ENCODE measurements at regions not wholly inside any gene's neighbourhood (a gene's known extent, or its start where the extent isn't known, plus 50 kb on each side); places are given as distances from the start of the nearest gene placed in this dataset.

- TF ChIP-seq CTCF (conservative IDR thresholded peaks at IDR 0.05; ENCODE audit: low read depth, low read length): no peak
- no peak for TF ChIP-seq EZH2 (IDR thresholded peaks at IDR 0.05; ENCODE audit: low read length, unreplicated experiment)
- TF ChIP-seq EZH2phosphoT487 (IDR thresholded peaks at IDR 0.05; ENCODE audit: borderline replicate concordance, low read length): no peak
Observed at GRCh38 chr5:111961862-111962261, 204.9 kb upstream of the NREP start.
